ENCODE measurements at regions not wholly inside any gene's neighbourhood (a gene's known extent, or its start where the extent isn't known, plus 50 kb on each side); places are given as distances from the start of the nearest gene placed in this dataset.

DNA sequence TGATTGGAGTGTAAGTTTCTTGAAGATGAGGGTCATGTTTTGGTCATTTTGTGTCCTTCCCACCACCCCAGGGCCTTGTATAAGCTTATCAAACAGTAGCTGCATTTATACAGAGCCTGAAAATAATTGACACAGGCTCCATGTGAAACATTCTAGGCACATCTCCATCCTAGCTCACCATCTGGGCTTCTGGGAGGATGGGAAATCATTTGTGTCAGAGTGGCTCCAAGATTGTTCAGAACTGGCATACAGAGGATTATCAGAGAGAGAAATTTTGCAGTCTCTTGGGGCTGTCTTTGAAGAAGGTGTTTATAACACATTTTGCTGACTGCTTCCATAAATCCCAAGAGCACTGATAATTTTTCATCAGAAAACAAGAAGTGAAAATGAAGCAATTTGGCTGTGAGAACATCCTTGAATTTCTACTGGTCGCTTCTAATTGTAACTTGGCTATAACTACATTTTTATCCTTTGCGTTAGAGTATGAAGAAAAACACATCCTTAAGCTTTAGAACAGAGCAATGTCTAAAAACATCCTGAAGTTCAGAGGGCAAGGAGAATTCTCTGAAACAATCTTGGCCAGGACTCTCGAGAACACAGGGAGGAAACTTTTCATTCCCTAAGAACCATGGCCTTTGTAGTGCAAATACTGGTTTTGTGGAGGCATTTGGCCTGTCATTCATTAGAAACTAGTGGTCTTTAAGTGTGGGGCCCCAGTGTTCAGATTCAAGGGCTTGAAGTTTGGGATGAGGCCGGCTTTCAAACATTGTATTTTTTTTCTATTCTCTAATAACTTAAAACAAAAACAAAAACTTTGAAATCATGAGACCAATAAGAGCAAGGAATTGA is 151.1 kb downstream of the DACT1 start:
- no peaks in the 10 kb centered on the region for H3K9me3 ChIP-seq
- DNase-seq (ENCODE audit: extremely low spot score in 2 of 2) = no peak
- no peaks in the 10 kb centered on the region for H3K36me3 ChIP-seq
- H3K4me3 ChIP-seq = no peak overlapping the region
- intact Hi-C loops (cut with DNase I) = no loop called here
- H3K27ac ChIP-seq = no peak overlapping the region
- no peaks in the 10 kb centered on the region for H3K27me3 ChIP-seq
- H3K4me1 ChIP-seq = no peaks in the 10 kb centered on the region
- no peak for TF ChIP-seq POLR2A (IDR thresholded peaks at IDR 0.05)
- TF ChIP-seq, protein P1, sequence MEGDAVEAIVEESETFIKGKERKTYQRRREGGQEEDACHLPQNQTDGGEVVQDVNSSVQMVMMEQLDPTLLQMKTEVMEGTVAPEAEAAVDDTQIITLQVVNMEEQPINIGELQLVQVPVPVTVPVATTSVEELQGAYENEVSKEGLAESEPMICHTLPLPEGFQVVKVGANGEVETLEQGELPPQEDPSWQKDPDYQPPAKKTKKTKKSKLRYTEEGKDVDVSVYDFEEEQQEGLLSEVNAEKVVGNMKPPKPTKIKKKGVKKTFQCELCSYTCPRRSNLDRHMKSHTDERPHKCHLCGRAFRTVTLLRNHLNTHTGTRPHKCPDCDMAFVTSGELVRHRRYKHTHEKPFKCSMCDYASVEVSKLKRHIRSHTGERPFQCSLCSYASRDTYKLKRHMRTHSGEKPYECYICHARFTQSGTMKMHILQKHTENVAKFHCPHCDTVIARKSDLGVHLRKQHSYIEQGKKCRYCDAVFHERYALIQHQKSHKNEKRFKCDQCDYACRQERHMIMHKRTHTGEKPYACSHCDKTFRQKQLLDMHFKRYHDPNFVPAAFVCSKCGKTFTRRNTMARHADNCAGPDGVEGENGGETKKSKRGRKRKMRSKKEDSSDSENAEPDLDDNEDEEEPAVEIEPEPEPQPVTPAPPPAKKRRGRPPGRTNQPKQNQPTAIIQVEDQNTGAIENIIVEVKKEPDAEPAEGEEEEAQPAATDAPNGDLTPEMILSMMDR (IDR thresholded peaks at IDR 0.05) = no peak
- no peak for TF ChIP-seq POLR2AphosphoS5 (IDR thresholded peaks at IDR 0.05; ENCODE audit: insufficient read depth in 1 of 2, low read depth in 1 of 2)

DNA sequence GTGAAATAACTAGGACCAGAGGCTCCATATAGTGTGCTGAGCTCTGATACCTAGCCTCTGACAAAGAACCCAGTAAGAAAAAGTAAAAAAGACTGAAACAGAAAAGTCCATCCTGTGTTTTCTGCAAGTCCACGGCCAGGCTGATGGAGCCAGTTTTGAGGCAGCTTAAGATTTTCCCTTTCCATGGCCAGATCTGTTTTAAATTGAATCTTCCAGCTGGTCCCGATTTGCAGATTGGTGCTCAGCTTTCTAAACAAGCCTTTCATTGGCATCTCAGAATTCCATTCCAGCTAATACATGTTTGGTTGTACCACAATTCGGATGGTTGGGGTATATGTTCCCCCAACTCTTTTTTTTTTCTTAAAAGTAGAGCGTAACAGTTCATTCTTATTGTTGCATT is 152.0 kb downstream of the DACT1 start:
- no peaks in the 10 kb centered on the region for H3K4me1 ChIP-seq
- H3K4me3 ChIP-seq = no peak overlapping the region
- intact Hi-C loops (cut with DNase I) = no loop called here
- TF ChIP-seq POLR2AphosphoS5 (IDR thresholded peaks at IDR 0.05; ENCODE audit: insufficient read depth in 1 of 2, low read depth in 1 of 2) (no peak), POLR2A (IDR thresholded peaks at IDR 0.05) (no peak)
- TF ChIP-seq, protein P1 (IDR thresholded peaks at IDR 0.05) = no peak
- H3K27ac ChIP-seq = no peak overlapping the region
- DNase-seq (ENCODE audit: extremely low spot score in 2 of 2) = no peak
- H3K27me3 ChIP-seq = no peaks in the 10 kb centered on the region
- H3K36me3 ChIP-seq = no peaks in the 10 kb centered on the region
- no peaks in the 10 kb centered on the region for H3K9me3 ChIP-seq

DNA sequence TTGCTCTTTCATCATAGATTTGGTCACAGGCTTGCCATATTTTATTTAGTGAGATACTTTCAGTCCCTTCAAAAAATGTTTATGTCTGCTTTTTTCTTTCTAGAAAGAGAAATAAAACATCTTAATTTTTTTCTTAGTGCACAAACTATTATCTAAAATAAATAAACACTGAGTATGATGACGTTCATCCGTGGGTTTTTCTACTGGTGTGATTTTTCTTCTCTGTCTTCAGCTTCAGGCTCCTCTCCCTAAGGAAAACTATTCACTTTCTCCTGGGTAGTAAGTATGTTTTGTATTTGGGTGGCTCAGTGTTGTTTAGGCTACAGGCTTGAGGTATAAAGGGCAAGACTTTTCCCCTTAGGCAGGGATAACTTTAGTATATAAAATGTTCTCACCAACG is 154.7 kb downstream of the DACT1 start:
- intact Hi-C loops (cut with DNase I) = no loop called here
- H3K27me3 ChIP-seq = no peaks in the 10 kb centered on the region
- TF ChIP-seq POLR2AphosphoS5 (IDR thresholded peaks at IDR 0.05; ENCODE audit: insufficient read depth in 1 of 2, low read depth in 1 of 2) (no peak), POLR2A (IDR thresholded peaks at IDR 0.05) (no peak)
- TF ChIP-seq, protein P1 (IDR thresholded peaks at IDR 0.05) = no peak
- H3K36me3 ChIP-seq = no peaks in the 10 kb centered on the region
- H3K4me3 ChIP-seq = no peak overlapping the region
- no peak for DNase-seq (ENCODE audit: extremely low spot score in 2 of 2)
- H3K4me1 ChIP-seq = no peaks in the 10 kb centered on the region
- H3K27ac ChIP-seq = no peak overlapping the region
- H3K9me3 ChIP-seq = no peaks in the 10 kb centered on the region

DNA sequence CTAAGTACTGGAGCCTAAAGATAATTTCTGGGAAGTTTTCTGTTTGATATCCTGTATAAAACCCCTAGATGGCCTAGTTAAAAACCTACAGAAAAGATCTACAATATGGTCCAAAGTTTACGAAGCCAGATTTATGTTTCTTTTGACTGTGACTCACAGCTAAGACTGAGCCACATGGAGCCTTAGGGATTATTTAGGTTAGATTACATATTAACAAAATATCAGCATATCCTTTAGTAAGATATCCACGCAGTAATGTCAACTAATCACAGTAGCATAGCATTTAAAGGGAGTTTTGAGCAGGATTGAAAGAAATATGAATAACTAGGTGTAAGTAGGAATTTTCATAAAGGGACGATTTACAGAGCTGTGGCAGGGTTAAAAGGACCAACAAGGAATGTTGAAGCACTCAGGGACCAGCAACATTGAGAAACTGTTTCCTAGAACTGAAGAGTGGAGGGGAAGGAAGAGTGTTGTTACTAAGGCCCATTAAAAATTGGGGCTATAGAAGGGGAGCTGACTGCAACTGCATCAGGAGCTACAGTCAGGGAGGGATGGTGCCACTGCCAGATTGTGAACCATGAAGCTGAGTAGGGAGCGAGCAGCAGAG is 155.5 kb downstream of the DACT1 start:
- intact Hi-C loops (cut with DNase I) = no loop called here
- TF ChIP-seq POLR2AphosphoS5 (IDR thresholded peaks at IDR 0.05; ENCODE audit: insufficient read depth in 1 of 2, low read depth in 1 of 2) = no peak
- TF ChIP-seq POLR2A (IDR thresholded peaks at IDR 0.05) = no peak
- TF ChIP-seq, protein P1 (IDR thresholded peaks at IDR 0.05) = no peak

More for the DNA sequence above, 155.5 kb downstream of the DACT1 start:
- Histone ChIP-seq H3K4me1 (no peaks in the 10 kb centered on the region), H3K9me3 (no peaks in the 10 kb centered on the region), H3K27ac (no peak overlapping the region), H3K36me3 (no peaks in the 10 kb centered on the region), H3K27me3 (no peaks in the 10 kb centered on the region), H3K4me3 (no peak overlapping the region)
- DNase-seq (ENCODE audit: extremely low spot score in 2 of 2) = no peak

Data from vagina (tissue), 2 donors.